ENCODE measurements at regions not wholly inside any gene's neighbourhood (a gene's known extent, or its start where the extent isn't known, plus 50 kb on each side); places are given as distances from the start of the nearest gene placed in this dataset.
"Not testable (repeated sequence)": the region's sequence is repeated elsewhere in the genome, so short reads cannot be mapped to it uniquely, and the experiment has no call there.

GRCh38 chr12:116327992-116328391, 50.5 kb upstream of the MED13L start:
- not testable (repeated sequence) for DNase-seq

GRCh38 chr12:116331876-116332275, 54.4 kb upstream of the MED13L start:
- no peak for DNase-seq

- DNase-seq = no peak
Measured at GRCh38 chr12:116332705-116333380, 55.4 kb upstream of the MED13L start.

DNA sequence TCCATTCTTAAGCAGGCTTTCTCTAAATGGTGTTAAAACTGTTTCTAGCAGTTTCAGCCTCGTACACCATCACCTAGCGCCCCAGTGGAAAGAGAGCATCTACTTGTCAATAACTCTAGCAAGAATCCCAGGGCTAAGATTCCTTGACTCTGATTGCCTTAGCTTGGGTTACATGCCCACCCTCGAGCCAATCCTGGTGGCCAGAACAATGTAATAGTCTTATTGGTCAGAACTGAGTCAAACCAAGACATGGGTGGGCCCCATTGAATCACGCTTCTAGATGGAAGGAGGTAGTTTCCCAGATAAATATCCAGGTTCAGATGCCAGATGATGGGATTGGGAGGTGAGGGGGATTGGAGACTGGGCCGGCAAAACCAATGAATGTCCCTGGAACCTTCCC, 55.9 kb upstream of the MED13L start:
- DNase-seq = no peak

GRCh38 chr12:116336542-116337065, 59.1 kb upstream of the MED13L start:
- no peak for DNase-seq

GRCh38 chr12:116337312-116337711, 59.8 kb upstream of the MED13L start:
- no peak for DNase-seq

GRCh38 chr12:116338064-116338846, 60.8 kb upstream of the MED13L start:
- no peak for DNase-seq

- no peak for DNase-seq
Measured at GRCh38 chr12:116339062-116339461, 61.6 kb upstream of the MED13L start.

DNA sequence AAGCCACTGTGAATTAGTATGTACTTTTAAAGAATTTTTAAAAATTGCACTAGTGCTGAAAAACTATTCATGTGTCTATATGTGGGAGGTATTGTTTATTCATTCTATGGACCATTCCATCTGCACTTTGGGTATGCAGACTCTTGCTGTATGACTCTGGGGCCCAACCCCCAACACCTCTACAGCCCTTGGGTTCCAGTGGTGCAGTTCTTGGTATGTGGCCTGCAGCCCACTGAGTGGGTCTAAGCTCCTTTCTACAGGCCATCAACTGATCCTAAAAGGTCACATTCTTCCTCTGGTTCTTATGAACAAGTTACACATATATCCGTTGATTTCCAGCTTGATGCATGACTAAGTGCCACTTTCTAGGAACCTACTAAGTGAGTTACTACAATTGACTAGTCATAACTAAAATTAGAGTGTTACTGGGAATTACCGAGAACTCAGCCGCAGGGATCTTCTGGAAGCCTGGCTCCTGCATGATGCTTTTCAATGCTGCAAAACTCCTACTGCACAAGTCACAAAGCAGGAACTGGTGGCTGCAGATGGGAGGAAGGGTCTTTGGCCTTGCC, 62.4 kb upstream of the MED13L start:
- no peak for DNase-seq

GRCh38 chr12:116343331-116343884, 65.9 kb upstream of the MED13L start:
- DNase-seq = no peak

- no peak for DNase-seq
Measured at GRCh38 chr12:116346222-116346621, 68.7 kb upstream of the MED13L start.

- DNase-seq = no peak
Measured at GRCh38 chr12:116346741-116347140, 69.2 kb upstream of the MED13L start.

DNA sequence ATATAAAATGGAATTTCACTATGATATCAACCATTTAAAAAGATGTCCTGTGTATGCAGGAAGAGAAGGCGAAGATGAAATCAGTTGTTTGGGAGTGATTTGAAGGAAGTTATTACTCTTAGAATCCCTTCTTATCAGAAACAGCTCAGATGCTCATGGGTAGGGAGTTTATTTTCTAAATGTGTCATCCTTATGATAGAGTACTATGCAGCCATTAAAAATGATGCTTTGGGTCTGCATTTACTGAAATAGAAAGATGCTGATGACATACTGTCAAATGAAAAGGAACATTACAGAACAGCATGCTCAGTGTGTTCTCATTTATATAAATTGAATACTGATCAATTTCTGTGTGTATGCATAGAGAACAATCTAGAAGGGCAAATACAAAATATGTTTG, 69.8 kb upstream of the MED13L start:
- DNase-seq = no peak

- DNase-seq = no peak
Measured at GRCh38 chr12:116352315-116352835, 74.9 kb upstream of the MED13L start.

DNA sequence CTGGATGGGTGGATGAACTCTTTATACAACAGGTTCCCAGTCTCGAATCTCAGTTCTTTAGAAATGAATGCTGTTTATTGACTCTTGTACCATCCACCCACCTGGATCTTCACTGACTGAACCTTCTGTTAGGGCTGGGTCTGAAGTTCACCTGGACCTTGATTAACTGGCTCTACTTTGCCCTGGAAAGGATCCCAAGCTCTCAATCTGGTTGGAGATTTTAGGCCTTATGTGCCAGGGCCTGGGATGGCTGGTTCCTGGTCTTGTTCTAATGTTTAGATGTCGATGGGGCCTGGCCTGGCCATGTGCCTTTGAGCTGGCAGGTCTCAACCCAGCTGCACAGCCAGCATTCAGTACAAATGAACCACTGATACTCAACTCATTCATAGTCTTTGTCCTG, 76.5 kb upstream of the MED13L start:
- no peak for DNase-seq

DNA sequence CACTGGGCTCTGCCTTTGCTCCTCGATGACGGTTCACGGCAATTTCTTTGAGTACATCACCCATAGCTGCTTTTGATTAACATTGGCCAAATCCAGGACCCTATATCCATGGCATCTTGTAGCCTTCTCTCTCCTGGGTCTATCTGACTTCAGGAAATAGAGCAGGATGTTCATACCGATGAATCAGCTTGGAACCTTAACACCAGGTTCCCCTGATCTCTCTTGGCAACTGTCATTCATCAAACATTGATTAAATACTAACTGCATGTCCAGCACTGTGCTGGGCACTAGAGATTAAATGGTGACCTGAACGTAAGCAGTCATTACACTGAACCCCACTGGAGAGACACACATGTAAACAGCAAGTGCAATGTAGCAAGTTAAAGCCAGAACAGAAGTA, 77.0 kb upstream of the MED13L start:
- no peak for DNase-seq

DNA sequence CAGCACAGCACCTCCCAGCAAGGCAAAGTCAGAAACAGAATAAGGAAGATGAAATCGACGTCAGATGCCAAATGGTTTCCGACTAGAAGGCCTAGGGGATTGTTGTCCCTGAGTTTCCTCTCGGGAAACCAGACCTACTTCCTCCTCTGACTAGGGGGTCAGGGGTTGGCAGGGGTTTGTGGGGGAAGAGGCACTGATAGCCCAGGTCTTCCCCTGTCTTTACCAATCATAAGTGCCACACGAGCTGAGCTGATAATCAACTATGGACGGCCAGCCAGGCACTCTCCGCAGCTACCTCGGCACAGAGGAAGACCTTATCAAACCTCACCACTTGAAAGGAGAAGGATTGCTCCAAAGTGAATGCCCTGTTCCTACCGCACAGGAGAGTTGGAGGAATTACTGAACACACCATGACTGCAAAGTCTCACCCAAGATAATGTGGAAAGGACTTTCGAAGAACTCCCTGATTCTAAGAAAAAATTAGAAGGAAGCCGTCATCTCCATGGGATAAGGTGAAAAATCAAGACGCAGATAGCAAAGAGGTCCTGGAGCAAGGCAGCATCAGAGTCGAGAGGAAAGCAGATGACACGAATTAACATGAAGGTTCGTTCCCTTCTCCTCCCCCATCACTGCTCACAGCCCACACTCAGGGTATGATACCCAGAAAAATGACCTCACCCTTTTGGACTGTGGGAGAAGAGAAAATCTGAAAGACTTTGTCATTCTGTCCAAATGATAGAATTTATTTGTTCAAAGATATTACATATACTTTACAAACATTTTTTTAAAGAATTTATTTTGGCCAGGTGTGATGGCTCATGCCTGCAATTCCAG, 77.7 kb upstream of the MED13L start:
- DNase-seq = no peak

DNA sequence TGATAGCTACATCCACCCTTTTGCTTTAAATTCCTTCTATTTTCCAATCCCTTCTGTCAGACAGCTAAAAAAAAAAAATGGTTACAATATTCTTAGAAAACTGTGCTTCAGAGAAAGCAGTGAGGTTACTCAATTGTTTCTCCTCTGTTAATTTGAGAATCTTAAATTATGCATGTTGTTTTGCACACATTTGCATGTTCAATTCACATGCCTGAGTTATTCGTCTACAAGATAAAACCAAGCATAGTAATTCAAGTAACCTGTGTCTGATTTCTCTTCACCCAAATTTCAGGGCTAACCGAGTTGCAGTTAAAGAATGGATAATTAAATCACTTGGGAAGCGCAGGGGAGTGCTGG, 81.0 kb upstream of the MED13L start:
- no peak for DNase-seq

DNA sequence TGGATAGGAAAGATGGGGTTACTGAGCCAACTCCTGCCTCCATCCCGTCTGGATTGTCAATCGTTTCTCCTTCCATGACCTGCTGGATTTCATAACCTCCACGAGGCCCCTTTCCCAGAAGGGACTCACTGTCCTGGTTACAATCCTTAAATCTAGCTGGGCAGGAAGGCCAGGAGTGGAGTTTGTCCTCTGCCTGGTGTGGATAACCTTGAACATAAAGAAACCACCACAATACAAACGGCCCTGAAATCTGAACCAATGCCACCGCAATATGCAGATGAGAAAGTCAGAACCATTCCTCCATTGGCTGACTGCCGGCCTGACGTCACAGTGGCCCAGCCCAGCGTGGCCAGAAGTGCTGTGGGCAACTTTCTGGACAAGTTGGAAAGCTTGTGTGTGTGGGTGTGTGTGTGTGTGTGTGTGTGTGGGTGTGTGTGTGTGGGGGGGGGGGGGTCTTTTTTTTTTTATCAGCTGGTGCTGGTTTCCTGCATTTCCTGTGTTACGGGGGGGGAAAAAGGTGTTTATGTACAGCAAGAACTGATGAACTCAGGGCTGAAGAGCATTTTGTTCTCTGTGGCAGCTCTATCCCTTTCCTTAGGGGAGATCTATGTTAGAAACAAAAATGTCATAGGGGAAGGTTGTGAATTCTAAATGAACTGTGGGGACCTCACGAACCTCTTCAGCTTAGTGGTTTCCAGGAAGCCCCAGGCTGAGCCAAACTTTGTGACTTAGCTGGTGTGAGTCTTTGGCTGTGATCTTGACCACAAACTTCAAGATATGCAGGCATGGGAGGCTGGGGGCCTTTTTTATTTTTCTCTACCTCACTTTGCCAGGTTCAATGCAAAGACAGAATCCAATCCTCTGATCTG, 81.6 kb upstream of the MED13L start:
- DNase-seq = no peak

- DNase-seq = no peak
Measured at GRCh38 chr12:116360579-116361413, 83.3 kb upstream of the MED13L start.

Data from SIG-M5 (cell line).